ENCODE measurements at regions not wholly inside any gene's neighbourhood (a gene's known extent, or its start where the extent isn't known, plus 50 kb on each side); places are given as distances from the start of the nearest gene placed in this dataset.

GRCh38 chr12:131220331-131220685 lies 266.6 kb downstream of the ADGRD1 start:
- no peaks in the 10 kb centered on the region for H3K27me3 ChIP-seq (ENCODE audit: insufficient read depth, low read length)
- H3K27ac ChIP-seq (ENCODE audit: low read depth, low read length, poor library complexity, severe bottlenecking), result no peak overlapping the region
- H3K4me2 ChIP-seq (ENCODE audit: low read length), result no peak overlapping the region
- H2AFZ ChIP-seq (ENCODE audit: low read length), result no peak overlapping the region
- H3K4me1 ChIP-seq (ENCODE audit: insufficient read depth, low read length, severe bottlenecking), result no peaks in the 10 kb centered on the region
- H3K79me2 ChIP-seq (ENCODE audit: insufficient read depth, low read length), result no peaks in the 10 kb centered on the region
- no peak overlapping the region for H3K4me3 ChIP-seq (ENCODE audit: low read depth, low read length, poor library complexity, severe bottlenecking)
- no peaks in the 10 kb centered on the region for H3K36me3 ChIP-seq (ENCODE audit: insufficient read depth, low read length)
- no peaks in the 10 kb centered on the region for H3K9me2 ChIP-seq (ENCODE audit: low read depth, low read length)
- H3F3A ChIP-seq (ENCODE audit: insufficient read depth, low read length), result no peaks in the 10 kb centered on the region
- no peak for TF ChIP-seq CTCF (IDR thresholded peaks at IDR 0.05; ENCODE audit: low read length)
- TF ChIP-seq EZH2 (IDR thresholded peaks at IDR 0.05; ENCODE audit: borderline replicate concordance, low read length), result no peak
- no peak overlapping the region for H3K9ac ChIP-seq (ENCODE audit: low read length)
- H3K9me3 ChIP-seq (ENCODE audit: low read length), result no peaks in the 10 kb centered on the region
- H4K20me1 ChIP-seq (ENCODE audit: insufficient read depth, low read length), result no peaks in the 10 kb centered on the region

- Histone ChIP-seq H3K9me3 (ENCODE audit: low read length) (no peaks in the 10 kb centered on the region), H2AFZ (ENCODE audit: low read length) (no peak overlapping the region), H4K20me1 (ENCODE audit: insufficient read depth, low read length) (no peaks in the 10 kb centered on the region), H3K36me3 (ENCODE audit: insufficient read depth, low read length) (no peaks in the 10 kb centered on the region), H3K79me2 (ENCODE audit: insufficient read depth, low read length) (no peaks in the 10 kb centered on the region), H3K27ac (ENCODE audit: low read depth, low read length, poor library complexity, severe bottlenecking) (no peak overlapping the region), H3K9me2 (ENCODE audit: low read depth, low read length) (no peaks in the 10 kb centered on the region), H3K4me2 (ENCODE audit: low read length) (no peak overlapping the region), H3F3A (ENCODE audit: insufficient read depth, low read length) (no peaks in the 10 kb centered on the region), H3K9ac (ENCODE audit: low read length) (no peak overlapping the region), H3K4me1 (ENCODE audit: insufficient read depth, low read length, severe bottlenecking) (no peaks in the 10 kb centered on the region), H3K27me3 (ENCODE audit: insufficient read depth, low read length) (no peaks in the 10 kb centered on the region), H3K4me3 (ENCODE audit: low read depth, low read length, poor library complexity, severe bottlenecking) (no peak overlapping the region)
- no peak for TF ChIP-seq EZH2 (IDR thresholded peaks at IDR 0.05; ENCODE audit: borderline replicate concordance, low read length)
- TF ChIP-seq CTCF (IDR thresholded peaks at IDR 0.05; ENCODE audit: low read length), result no peak
These were observed 267.6 kb downstream of the ADGRD1 start for GRCh38 chr12:131221061-131221956.

- no peaks in the 10 kb centered on the region for H3K79me2 ChIP-seq (ENCODE audit: insufficient read depth, low read length)
- TF ChIP-seq CTCF (IDR thresholded peaks at IDR 0.05; ENCODE audit: low read length), result no peak
- no peak for TF ChIP-seq EZH2 (IDR thresholded peaks at IDR 0.05; ENCODE audit: borderline replicate concordance, low read length)
- H3K27me3 ChIP-seq (ENCODE audit: insufficient read depth, low read length), result no peaks in the 10 kb centered on the region
- no peak overlapping the region for H3K27ac ChIP-seq (ENCODE audit: low read depth, low read length, poor library complexity, severe bottlenecking)
- H3K9me2 ChIP-seq (ENCODE audit: low read depth, low read length), result no peaks in the 10 kb centered on the region
- H2AFZ ChIP-seq (ENCODE audit: low read length), result no peak overlapping the region
- H3K4me2 ChIP-seq (ENCODE audit: low read length), result no peak overlapping the region
- H3F3A ChIP-seq (ENCODE audit: insufficient read depth, low read length), result no peaks in the 10 kb centered on the region
- no peak overlapping the region for H3K4me3 ChIP-seq (ENCODE audit: low read depth, low read length, poor library complexity, severe bottlenecking)
- no peaks in the 10 kb centered on the region for H3K36me3 ChIP-seq (ENCODE audit: insufficient read depth, low read length)
- H3K9me3 ChIP-seq (ENCODE audit: low read length), result no peaks in the 10 kb centered on the region
- no peak overlapping the region for H3K9ac ChIP-seq (ENCODE audit: low read length)
- no peaks in the 10 kb centered on the region for H3K4me1 ChIP-seq (ENCODE audit: insufficient read depth, low read length, severe bottlenecking)
- no peaks in the 10 kb centered on the region for H4K20me1 ChIP-seq (ENCODE audit: insufficient read depth, low read length)
These were observed 268.2 kb downstream of the ADGRD1 start for GRCh38 chr12:131221957-131222328.

Measured in OCI-LY1 (cell line).